Amniotic epithelial cell (primary cell): ENCODE measurements at regions not wholly inside any gene's neighbourhood (a gene's known extent, or its start where the extent isn't known, plus 50 kb on each side); places are given as distances from the start of the nearest gene placed in this dataset.

Experiments
- DNase-seq: peaks from one replicate; pipeline ENCODE4 v3.0.0-alpha.2; 2010; ENCODE audit warnings: low read depth

GRCh38 chr2:67974559-67975430 is 88.0 kb downstream of the C1D start:
- no peak for DNase-seq

- no peak for DNase-seq
These were observed 85.3 kb downstream of the C1D start for GRCh38 chr2:67977464-67977863.

GRCh38 chr2:67982956-67983355 is 79.8 kb downstream of the C1D start:
- DNase-seq = no peak

DNA sequence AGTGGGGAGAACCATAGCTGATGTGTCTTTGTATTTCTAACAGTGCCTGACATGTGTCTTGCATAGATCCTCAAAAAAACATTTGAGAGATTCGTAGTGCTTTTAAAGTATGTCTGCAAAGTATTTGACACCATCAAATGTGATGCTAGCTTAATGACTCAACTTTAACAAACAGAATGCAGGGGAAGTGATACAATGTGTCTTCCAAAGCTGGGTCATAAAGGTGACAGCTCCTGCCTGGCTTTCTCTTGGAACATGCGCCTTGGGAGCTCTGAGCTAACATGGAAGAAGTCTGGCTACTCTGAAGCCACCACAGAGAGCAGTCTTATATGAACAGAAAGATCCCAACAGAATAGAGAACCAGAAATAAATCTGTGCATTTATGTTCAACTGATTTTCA is 78.2 kb downstream of the C1D start:
- no peak for DNase-seq

DNA sequence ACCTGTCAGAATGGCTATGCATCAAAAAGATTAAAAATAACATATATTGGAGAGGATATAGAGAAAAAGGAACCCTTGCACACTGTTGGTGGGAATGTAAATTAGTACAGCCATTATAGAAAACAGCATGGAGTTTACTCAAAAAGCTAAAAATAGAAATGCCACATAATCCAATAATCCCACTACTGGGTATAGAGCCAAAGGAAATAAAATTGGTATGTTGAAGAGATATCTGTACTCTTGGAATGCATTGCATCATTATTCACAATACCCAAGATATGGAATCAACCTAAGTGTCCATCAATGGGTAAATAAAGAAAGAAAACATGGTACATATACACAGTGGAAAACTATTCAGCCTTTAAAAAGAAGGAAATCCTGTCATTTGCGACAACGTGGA is 77.2 kb downstream of the C1D start:
- DNase-seq = no peak

DNA sequence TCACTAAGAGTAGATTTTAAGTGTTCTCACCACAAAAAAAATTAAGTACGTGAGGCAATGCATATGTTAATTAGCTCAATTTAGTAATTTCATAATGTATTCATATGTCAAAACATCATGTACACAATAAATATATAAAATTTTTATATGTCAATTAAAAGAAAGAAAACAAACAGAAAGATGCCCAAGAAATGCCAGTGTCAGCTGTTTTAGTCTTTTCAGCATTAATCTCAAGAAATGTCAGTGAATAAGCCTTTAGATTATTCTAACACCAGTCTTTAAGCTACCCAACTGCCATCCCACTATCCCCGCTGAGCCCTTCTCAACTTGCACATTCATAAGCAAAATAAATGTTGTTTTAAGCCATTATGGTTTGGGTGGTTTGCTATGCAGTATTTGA is 76.5 kb downstream of the C1D start:
- DNase-seq = no peak
